ENCODE measurements at regions not wholly inside any gene's neighbourhood (a gene's known extent, or its start where the extent isn't known, plus 50 kb on each side); places are given as distances from the start of the nearest gene placed in this dataset.

- peak; percentile 82 for DNase-seq (ENCODE audit: low read depth)
Measured at GRCh38 chr17:63132459-63132911, 166.4 kb downstream of the TANC2 start.

GRCh38 chr17:63133491-63133890, 167.5 kb downstream of the TANC2 start:
- no peak for DNase-seq (ENCODE audit: low read depth)

GRCh38 chr17:63134867-63135266, 168.8 kb downstream of the TANC2 start:
- DNase-seq (ENCODE audit: low read depth), result no peak

GRCh38 chr17:63136369-63137012, 170.5 kb downstream of the TANC2 start:
- no peak for DNase-seq (ENCODE audit: low read depth)

GRCh38 chr17:63137163-63137562, 171.1 kb downstream of the TANC2 start:
- no peak for DNase-seq (ENCODE audit: low read depth)

- DNase-seq (ENCODE audit: low read depth), result peak; percentile 55
Measured at GRCh38 chr17:63138713-63139112, 172.7 kb downstream of the TANC2 start.

- no peak for DNase-seq (ENCODE audit: low read depth)
Measured at GRCh38 chr17:63139356-63139755, 173.3 kb downstream of the TANC2 start.

GRCh38 chr17:63140255-63140654, 174.2 kb downstream of the TANC2 start:
- peak; percentile 56 for DNase-seq (ENCODE audit: low read depth)

GRCh38 chr17:63142836-63143235, 176.8 kb downstream of the TANC2 start:
- DNase-seq (ENCODE audit: low read depth), result no peak

GRCh38 chr17:63150490-63150889, 184.5 kb downstream of the TANC2 start:
- no peak for DNase-seq (ENCODE audit: low read depth)

GRCh38 chr17:63150994-63151464, 185.0 kb downstream of the TANC2 start:
- DNase-seq (ENCODE audit: low read depth), result no peak

GRCh38 chr17:63151941-63152523, 186.0 kb downstream of the TANC2 start:
- peak; percentile 29 for DNase-seq (ENCODE audit: low read depth)

GRCh38 chr17:63153488-63153887, 187.5 kb downstream of the TANC2 start:
- no peak for DNase-seq (ENCODE audit: low read depth)

GRCh38 chr17:63154586-63155244, 188.7 kb downstream of the TANC2 start:
- DNase-seq (ENCODE audit: low read depth), result no peak

- no peak for DNase-seq (ENCODE audit: low read depth)
Measured at GRCh38 chr17:63156986-63157385, 191.0 kb downstream of the TANC2 start.

GRCh38 chr17:63162406-63163157, 196.5 kb downstream of the TANC2 start:
- peak; percentile 12 for DNase-seq (ENCODE audit: low read depth)

- no peak for DNase-seq (ENCODE audit: low read depth)
Measured at GRCh38 chr17:63163158-63163520, 197.1 kb downstream of the TANC2 start.

GRCh38 chr17:63165400-63165799, 199.4 kb downstream of the TANC2 start:
- peak; percentile 41 for DNase-seq (ENCODE audit: low read depth)

- DNase-seq (ENCODE audit: low read depth), result no peak
Measured at GRCh38 chr17:63170795-63171194, 204.8 kb downstream of the TANC2 start.

- peak; percentile 76 for DNase-seq (ENCODE audit: low read depth)
Measured at GRCh38 chr17:63171428-63172393, 205.7 kb downstream of the TANC2 start.

- no peak for DNase-seq (ENCODE audit: low read depth)
Measured at GRCh38 chr17:63173450-63173849, 207.4 kb downstream of the TANC2 start.
